HG02840 (cell line): ENCODE measurements at regions not wholly inside any gene's neighbourhood (a gene's known extent, or its start where the extent isn't known, plus 50 kb on each side); places are given as distances from the start of the nearest gene placed in this dataset.

Source experiments
- ATAC-seq: cut with Tn5 transposase; IDR thresholded peaks from one replicate; pipeline ENCODE4 v1.9.1; 2021; ENCODE audit warnings: mild to moderate bottlenecking, moderate library complexity, moderate number of reproducible peaks; ENCODE audit not compliant: unreplicated experiment, low FRiP score

DNA sequence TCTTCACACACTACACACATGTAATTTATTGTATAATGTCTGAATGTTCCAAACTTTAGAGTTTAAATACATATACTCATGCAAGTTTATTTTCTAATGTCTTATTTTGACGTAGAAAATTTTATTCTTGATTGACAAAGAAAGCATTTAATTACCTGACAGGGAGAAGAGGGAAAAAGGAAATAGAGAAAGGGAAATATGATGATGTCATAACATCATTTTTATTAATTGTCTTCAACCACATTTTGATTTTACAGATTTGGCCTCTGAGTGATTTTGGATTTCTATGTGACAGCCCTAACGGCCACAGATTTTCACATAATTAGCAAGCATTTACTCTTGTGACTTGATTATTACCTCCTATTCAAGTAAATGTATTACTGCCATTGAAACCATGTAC is 106.1 kb upstream of the FSTL4 start:
- ATAC-seq, result no peak

GRCh38 chr5:133716532-133717183 is 104.3 kb upstream of the FSTL4 start:
- no peak for ATAC-seq

DNA sequence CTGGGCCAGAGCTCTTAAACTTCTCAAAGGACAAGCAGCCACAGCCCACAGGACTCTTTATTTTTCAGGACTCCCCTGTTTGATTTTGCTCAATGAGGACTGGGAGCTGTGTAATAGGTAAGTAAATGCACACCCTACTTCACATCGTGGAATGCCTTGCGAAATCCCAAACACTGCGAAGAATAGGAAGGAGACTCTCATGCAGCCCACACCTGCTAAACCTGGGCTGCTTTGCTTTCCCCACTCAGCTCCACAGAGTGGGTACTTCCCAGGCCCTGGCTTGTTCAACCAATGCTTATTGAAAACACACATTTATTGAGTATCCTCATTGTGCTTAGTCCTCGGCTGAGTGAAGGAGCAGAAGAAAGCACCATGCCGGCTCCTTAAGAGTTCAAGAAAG is 103.3 kb upstream of the FSTL4 start:
- ATAC-seq, result no peak

- no peak for ATAC-seq
Measured at GRCh38 chr5:133715216-133715615, 102.9 kb upstream of the FSTL4 start.

GRCh38 chr5:133714161-133714915 is 102.0 kb upstream of the FSTL4 start:
- no peak for ATAC-seq

DNA sequence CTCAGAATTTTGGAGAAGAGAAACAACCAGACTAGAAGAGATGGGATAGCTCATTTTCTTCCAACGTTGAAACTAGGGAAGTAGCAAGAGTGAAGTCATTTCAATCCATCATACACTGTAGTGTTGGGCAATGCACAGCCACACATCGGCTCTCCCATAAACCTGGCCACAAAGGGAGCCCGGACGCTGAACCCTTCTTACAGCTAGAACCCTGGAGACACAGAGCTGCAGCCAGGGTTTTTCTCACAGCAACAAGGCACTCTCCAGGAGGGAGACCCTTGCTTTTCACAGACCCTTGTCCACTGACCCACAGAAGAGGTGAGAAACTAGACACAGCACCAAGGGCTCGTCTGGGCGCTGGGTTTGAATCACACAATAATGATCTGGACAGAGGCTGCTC is 101.4 kb upstream of the FSTL4 start:
- ATAC-seq, result no peak

GRCh38 chr5:133713209-133713608 is 100.9 kb upstream of the FSTL4 start:
- no peak for ATAC-seq

DNA sequence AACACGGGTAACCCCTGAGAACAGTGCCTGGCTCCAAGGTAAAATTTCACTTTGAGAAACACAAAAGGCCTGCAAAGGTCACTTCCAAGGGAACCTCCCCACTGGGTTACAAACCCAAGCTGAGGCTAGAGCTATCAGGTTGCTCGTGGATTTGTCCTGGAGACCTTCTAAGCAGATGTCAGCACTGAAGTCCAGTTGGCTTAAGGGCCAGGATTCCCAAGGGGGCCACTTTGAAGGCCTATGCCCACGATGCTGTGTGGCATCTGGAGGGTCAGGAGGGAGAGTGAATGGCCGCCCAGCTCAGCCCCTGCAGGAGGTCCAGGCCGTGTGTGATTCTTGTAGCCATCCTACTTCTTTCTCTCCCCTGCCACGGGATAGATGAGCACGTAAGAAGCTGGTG is 100.2 kb upstream of the FSTL4 start:
- no peak for ATAC-seq

DNA sequence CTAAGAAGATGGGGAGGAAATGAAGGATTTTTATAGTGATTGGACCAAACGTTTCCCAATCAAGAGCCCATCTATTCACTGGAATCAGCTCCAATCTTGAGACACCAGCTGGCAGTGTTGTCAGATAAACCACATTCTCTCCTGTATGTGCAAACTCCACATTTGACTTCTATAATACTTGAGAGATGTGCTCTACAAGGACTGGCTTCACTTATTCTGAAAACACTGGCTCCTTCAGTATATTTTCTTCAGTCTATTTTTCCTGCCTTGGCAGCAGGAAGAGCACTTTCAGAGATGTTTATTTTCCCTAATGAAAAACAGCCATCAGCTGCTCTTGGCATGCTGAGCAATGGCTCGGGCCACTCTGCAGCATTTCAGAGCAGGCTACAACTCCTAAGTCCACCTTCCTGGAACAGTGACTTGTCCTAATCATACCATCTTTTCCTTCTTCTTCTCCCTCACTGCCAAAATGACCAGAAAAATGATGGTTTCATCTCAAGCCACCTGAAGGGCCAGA is 96.9 kb upstream of the FSTL4 start:
- ATAC-seq, result no peak

- ATAC-seq, result no peak
Measured at GRCh38 chr5:133708331-133708850, 96.0 kb upstream of the FSTL4 start.

DNA sequence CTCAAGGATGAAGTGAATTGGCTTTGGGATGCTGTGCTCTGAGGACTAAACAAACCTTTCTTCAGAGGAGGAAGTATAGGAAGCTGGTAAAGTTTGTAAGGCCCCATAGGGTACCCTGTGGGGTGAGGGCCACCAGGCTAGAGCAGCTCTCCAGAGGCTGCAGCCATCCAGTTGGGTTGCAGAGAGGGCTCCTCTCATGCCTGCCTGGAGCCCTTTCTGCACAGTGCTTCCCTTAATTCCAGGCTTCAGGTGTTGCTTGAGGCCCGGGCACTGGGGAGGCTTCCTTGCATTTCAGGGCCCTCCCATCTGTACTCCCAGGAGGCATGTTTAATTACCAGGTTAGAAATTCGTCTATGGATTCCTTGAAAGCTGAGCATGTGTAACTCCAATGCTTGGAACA is 95.3 kb upstream of the FSTL4 start:
- no peak for ATAC-seq

GRCh38 chr5:133706506-133707430 is 94.4 kb upstream of the FSTL4 start:
- ATAC-seq, result no peak

DNA sequence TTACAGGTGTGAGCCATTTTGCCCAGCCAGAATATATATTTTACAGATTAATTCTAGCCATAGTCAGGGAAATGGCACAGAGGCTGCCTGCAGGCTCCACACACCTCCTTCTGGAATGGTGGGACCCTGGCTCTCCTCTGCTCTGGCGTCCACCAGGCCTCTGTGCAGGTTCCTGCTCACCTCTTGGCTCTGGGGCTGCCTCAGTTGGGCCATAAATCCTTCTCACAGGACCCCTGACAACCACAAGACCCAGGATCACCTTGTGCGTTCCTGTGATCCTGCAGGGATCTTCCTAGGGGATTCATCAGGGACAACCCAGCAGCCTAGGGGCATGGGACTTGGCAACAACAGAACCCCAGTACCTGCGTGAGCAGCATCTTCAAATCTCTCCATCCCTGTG is 93.0 kb upstream of the FSTL4 start:
- ATAC-seq, result no peak

- ATAC-seq, result no peak
Measured at GRCh38 chr5:133704411-133704810, 92.1 kb upstream of the FSTL4 start.

DNA sequence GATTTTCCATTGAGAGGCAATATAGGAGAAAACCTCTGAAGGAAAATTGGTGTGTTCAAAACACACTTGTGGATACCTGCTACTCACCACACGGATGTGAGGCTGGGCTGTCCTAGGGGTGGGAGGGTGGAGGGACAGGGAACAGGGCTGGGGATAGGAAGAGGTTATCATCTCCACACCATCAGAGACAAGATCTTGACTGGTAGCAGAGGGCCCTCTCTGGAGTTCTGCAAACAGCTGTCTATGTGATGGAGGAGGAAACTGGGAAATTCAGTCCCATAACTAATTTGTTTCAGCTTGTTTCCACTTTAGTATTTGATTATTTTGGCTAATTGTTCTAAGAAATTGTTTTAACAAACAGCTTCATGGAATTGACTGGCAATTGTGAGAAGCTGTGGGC is 91.6 kb upstream of the FSTL4 start:
- no peak for ATAC-seq

- no peak for ATAC-seq
Measured at GRCh38 chr5:133702791-133703770, 90.7 kb upstream of the FSTL4 start.

DNA sequence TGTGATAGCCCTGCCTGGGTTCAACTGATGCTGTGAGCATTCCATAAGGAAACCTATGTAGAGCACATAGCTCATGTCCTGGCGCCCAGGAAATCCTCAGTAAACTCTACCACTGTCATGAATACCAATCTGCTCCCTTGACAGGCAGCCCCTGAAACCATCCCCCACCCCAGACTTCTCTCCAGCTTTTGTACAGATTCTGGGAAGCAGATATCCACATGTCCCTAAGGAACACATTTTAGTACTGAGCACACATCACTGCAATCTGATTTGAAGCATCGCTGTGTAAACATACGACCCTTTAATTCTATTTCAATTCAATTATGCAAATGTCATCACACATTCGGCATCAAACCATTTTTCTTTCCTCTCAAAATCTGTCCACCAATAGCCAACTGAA is 89.5 kb upstream of the FSTL4 start:
- ATAC-seq, result no peak

- no peak for ATAC-seq
Measured at GRCh38 chr5:133700251-133700650, 87.9 kb upstream of the FSTL4 start.

GRCh38 chr5:133698646-133699526 is 86.5 kb upstream of the FSTL4 start:
- no peak for ATAC-seq
